Kidney (tissue), 13 donors: ENCODE measurements at regions not wholly inside any gene's neighbourhood (a gene's known extent, or its start where the extent isn't known, plus 50 kb on each side); places are given as distances from the start of the nearest gene placed in this dataset.
A peak's percentile ranks its signal among the peaks of the same experiment; 100 is the strongest.
"Not testable (repeated sequence)": the region's sequence is repeated elsewhere in the genome, so short reads cannot be mapped to it uniquely, and the experiment has no call there.

Experiments used
- DNase-seq, 5 donors: peaks; one replicate each; pipeline ENCODE4 v3.0.0-alpha.2; 2013 to 2020
- FAIRE-seq: peaks from 2 replicates; lab custom pipeline; 2012; peaks lifted over from hg19 to GRCh38; lab: Jason Lieb, UNC
- H3K27ac ChIP-seq, 2 donors: one replicate each; pipeline ENCODE4 v1.7.0; 2013; ENCODE audit warnings: low read depth in 2 of 2, low read length in 2 of 2, inconsistent platforms in 1 of 2
- H3K27me3 ChIP-seq: one replicate; pipeline ENCODE4 v1.7.1; 2013; ENCODE audit warnings: low read length, inconsistent platforms; ENCODE audit not compliant: control insufficient read depth, insufficient read depth
- H3K36me3 ChIP-seq, 3 donors: one replicate each; pipeline versions ENCODE4 v1.7.0 to v1.7.1; 2013; ENCODE audit warnings: low read length in 3 of 3, control low read depth in 1 of 3, inconsistent platforms in 1 of 3; ENCODE audit not compliant: insufficient read depth in 3 of 3, control insufficient read depth in 2 of 3
- H3K4me1 ChIP-seq, 3 donors: one replicate each; pipeline versions ENCODE4 v1.7.0 to v1.7.1; 2013; ENCODE audit warnings: low read length in 3 of 3, inconsistent platforms in 1 of 3, low read depth in 1 of 3; ENCODE audit not compliant: control insufficient read depth in 2 of 3, insufficient read depth in 2 of 3
- H3K4me3 ChIP-seq, 3 donors: one replicate each; pipeline versions ENCODE4 v1.7.0 to v1.8.1; 2013; ENCODE audit warnings: low read length in 3 of 3, control low read depth in 1 of 3, inconsistent platforms in 1 of 3
- H3K9ac ChIP-seq, 3 donors: one replicate each; pipeline versions ENCODE4 v1.7.0 to v1.7.1; 2013; ENCODE audit warnings: low read length in 3 of 3, control low read depth in 1 of 3, inconsistent platforms in 1 of 3
- H3K9me3 ChIP-seq, 3 donors: one replicate each; pipeline versions ENCODE4 v1.7.0 to v1.7.1; 2013; ENCODE audit warnings: low read length in 3 of 3, control low read depth in 1 of 3, inconsistent platforms in 1 of 3; ENCODE audit not compliant: control insufficient read depth in 2 of 3, insufficient read depth in 1 of 3
- CTCF ChIP-seq: IDR thresholded peaks from 3 replicates; pipeline ENCODE4 v1.5.1; 2012; ENCODE audit warnings: mild to moderate bottlenecking, moderate library complexity, borderline replicate concordance; ENCODE audit not compliant: insufficient read depth; ENCODE audit errors: extremely low read depth
- intact Hi-C: fragments of 100-400 bp; cut with DNase I; formaldehyde crosslinking; loops from one replicate; pipeline ENCODE4 v1.11.1; 2022
- donor health status: control.
- donor health status: control.
- donor health status: control.
- donor health status: control.
- donor health status: control.
- donor health status: DM: yes; HTN: yes; CAD: no.
- donor health status: Normal renal cell carcinoma (clear cell type).

- H3K4me3 ChIP-seq, result no peak overlapping the region
- FAIRE-seq (no peak), DNase-seq (no peak)
- no peaks in the 10 kb centered on the region for H3K27me3 ChIP-seq
- no peak overlapping the region for H3K27ac ChIP-seq
- no peak for TF ChIP-seq CTCF
- no peaks in the 10 kb centered on the region for H3K36me3 ChIP-seq
- intact Hi-C loops, result no loop called here
- no peak overlapping the region for H3K9ac ChIP-seq
- no peaks in the 10 kb centered on the region for H3K4me1 ChIP-seq
- H3K9me3 ChIP-seq, result no peaks in the 10 kb centered on the region
Observed at GRCh38 chr6:115524821-115525220, 535.9 kb downstream of the FRK start.

GRCh38 chr6:115521747-115522146, 538.9 kb downstream of the FRK start:
- H3K27ac ChIP-seq, H3K4me3 ChIP-seq, H3K36me3 ChIP-seq, H3K27me3 ChIP-seq, FAIRE-seq, H3K4me1 ChIP-seq, H3K9me3 ChIP-seq, DNase-seq, H3K9ac ChIP-seq, intact Hi-C loops: not testable (repeated sequence)

GRCh38 chr6:115514656-115515055, 546.0 kb downstream of the FRK start:
- Histone ChIP-seq H3K9ac (no peak overlapping the region), H3K9me3 (no peaks in the 10 kb centered on the region), H3K36me3 (no peaks in the 10 kb centered on the region), H3K4me1 (no peaks in the 10 kb centered on the region), H3K27me3 (no peaks in the 10 kb centered on the region), H3K27ac (no peak overlapping the region), H3K4me3 (no peak overlapping the region)
- TF ChIP-seq CTCF, result no peak
- intact Hi-C loops, result no loop called here
- DNase-seq (no peak), FAIRE-seq (no peak)

GRCh38 chr6:115512923-115513322, 547.8 kb downstream of the FRK start:
- Histone ChIP-seq H3K36me3 (no peaks in the 10 kb centered on the region), H3K9ac (no peak overlapping the region), H3K9me3 (no peaks in the 10 kb centered on the region), H3K27ac (no peak overlapping the region), H3K27me3 (no peaks in the 10 kb centered on the region), H3K4me3 (no peak overlapping the region), H3K4me1 (no peaks in the 10 kb centered on the region)
- intact Hi-C loops, result no loop called here
- FAIRE-seq (no peak), DNase-seq (peak in 1 of 5 donors; percentile 13)
- no peak for TF ChIP-seq CTCF
